ENCODE measurements at regions not wholly inside any gene's neighbourhood (a gene's known extent, or its start where the extent isn't known, plus 50 kb on each side); places are given as distances from the start of the nearest gene placed in this dataset.
"Not testable (repeated sequence)": the region's sequence is repeated elsewhere in the genome, so short reads cannot be mapped to it uniquely, and the experiment has no call there.

DNA sequence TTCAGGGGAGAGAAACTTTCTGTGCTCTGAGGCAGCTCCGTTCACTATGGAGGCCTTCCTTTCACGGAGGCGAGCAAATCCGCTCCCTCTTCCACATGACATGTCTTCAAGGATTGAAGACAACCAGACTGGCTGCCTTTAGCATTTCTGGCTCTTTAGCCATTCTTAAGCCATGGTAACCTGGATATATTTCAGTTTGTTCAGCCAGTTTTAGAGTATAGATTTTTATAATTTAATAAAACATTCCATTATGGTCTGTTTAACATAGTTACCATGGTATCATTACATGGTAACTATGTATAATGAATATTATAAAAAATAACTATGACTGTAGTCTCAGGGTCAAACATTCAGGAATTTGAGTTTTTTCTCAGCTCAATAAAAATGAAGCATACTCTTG lies 54.2 kb upstream of the NFIA start:
- FAIRE-seq: no peak
- no peak for DNase-seq (ENCODE audit: insufficient read length, low spot score)

DNA sequence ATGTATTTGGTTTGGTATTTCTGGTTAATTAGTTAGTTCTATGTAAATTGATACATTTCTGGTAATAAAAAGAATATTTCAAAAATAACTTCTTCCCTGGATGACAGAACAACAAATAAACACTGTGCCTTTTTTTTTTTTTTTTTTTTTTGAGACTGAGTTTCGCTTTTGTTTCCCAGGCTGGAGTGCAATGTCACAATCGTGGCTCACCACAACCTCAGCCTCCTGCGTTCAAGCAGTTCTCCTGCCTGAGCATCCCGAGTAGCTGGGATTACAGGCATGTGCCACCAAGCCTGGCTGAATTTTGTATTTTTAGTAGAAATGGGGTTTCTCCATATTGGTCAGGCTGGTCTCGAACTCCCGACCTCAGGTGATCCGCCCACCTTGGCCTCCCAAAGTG lies 64.3 kb upstream of the NFIA start:
- not testable (repeated sequence) for DNase-seq (ENCODE audit: insufficient read length, low spot score); FAIRE-seq

DNA sequence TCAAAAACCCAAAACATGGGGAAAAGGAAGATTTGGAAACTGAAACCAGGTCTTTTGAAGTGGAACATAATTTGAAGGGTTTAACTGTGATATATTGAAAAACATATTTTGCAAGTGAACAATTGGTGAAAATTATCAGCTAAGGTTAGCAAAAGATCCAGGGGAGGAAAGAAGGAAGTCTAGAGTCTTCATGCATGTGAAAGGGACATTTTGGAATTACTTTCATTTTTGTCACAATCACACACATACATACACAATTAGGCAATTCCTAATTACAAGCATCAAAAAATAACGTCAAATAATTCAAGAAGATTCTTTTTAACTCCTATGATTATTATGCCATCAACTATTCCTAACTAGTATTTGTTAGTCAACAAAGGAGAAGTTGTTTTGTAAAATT lies 64.7 kb upstream of the NFIA start:
- no peak for DNase-seq (ENCODE audit: insufficient read length, low spot score)
- no peak for FAIRE-seq

GRCh38 chr1:61013946-61014667 lies 68.3 kb upstream of the NFIA start:
- DNase-seq (ENCODE audit: insufficient read length, low spot score) (no peak), FAIRE-seq (no peak)

DNA sequence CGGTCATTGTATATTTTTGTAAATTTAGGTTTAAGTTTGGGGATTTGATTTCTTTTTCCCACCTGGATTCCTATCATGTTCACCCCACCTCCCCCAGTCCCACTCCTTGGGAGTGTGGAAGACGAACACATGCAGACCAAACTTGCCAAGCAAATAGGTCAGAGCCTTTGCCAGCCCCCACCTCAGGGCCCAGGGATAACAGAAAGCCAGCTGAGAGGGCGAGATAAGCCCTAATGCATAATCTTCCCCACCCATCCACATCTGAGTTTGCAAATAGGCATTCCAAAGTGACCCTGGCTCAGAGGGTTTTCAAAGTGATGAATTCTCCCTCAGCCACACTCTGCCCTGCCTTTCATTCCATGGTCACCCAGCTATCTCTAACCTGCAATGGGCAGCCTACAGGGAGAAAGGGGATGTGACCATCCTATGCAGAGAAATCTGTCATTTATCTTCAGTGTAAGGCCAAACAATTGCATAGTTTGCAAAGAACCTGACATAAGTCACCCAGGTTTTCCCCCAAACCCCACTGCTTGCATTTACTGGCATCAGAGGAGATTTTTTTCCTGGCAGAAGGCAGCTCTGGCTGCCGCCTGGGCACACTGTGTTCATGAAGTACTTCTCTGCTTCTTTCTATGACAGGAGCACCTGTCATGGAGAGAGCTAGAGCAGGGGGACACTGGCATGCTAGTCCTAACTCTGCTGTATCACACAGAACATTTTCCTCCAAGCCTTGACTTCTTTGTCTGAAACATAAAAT lies 69.0 kb upstream of the NFIA start:
- FAIRE-seq (no peak), DNase-seq (ENCODE audit: insufficient read length, low spot score) (no peak)

- FAIRE-seq: no peak
- DNase-seq (ENCODE audit: insufficient read length, low spot score): no peak
Measured at GRCh38 chr1:61012341-61012761, 70.0 kb upstream of the NFIA start.

- no peak for FAIRE-seq
Measured at GRCh38 chr1:61011561-61012263, 70.6 kb upstream of the NFIA start.

DNA sequence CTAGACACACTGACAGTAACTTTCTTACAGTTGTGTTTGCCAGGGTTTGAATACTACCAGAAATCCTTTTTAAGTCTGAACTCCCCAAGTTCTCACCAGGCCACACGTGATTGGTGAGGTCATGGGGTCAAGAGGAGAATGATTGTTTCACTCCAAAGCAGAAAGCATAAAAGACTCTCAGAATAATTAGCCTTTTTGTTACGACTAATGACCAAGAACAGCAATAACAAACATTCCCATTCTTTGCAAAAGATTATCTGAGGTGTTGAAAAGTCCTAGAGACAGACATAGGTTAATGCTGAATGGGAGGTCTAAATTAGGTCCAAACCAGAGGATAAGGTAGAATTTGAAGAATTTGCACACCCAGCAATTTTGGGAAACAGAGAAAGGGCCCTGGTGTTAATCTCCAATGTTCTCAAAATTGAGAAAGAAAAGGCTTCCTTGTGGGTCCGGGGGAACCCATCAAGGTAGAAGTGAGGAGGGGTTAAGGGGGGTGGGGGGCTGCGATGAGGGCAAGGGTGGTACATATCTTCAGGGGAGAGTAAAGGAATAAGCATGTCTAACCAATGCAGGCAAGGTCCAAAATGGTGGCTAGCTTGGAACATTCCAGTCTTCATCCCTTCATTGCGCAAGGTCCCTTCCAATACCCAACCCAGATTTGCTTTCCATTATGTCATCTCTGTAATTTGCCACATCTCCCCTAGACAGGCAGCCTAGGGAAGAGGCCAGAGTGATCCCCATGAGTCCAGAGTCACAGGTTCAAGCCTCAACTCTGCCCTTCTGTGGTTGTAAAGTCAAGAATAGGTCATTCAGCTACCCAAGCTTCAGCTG lies 74.6 kb upstream of the NFIA start:
- DNase-seq (ENCODE audit: insufficient read length, low spot score) (no peak), FAIRE-seq (no peak)

More at GRCh38 chr1:61011561-61012263, 70.6 kb upstream of the NFIA start:
- DNase-seq (ENCODE audit: insufficient read length, low spot score): no peak

DNA sequence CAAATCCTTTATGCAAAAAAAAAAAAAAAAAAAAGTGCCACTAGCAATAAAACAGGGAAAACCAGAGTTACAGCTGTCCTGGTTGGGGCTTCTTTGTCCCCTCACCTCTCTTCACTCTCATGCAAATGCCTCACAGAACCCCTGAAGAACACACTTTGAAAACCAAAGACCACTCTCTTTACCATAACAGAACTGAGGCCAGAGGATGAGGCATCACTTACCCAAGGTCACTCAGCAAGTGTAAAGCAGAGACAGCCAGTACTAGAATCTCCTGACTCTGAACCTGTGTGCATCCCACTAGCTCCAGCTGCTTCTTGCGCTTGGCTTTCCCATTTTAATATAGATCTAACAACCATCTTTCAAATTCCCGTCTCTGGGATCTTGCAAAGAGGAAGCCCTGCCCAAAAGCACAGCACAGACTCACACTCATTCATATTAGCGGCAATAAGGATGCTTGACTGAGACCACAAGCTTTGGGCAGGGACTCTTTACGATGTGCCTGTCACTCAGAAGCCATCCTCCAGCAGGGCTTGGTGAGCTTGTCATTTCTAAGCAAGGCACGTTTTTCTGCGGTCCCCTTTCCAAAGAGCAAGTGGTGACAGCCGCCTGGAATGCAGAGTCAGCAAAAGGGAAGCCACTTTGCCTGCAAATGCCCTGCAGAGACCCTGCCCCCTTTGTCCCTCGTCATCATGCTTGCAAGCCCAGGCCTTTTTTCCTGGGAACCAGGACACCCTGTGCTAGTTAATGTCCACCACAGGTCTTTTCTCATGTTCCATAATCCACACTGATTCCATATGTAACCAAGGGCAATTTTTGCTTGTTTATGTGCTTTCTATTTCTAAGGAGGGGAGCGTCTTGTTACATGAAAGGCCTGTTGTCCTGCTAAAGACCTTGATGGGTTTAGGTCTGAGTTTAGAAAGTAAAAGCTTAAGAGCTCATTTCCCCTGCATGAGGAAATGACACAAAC lies 76.5 kb upstream of the NFIA start:
- DNase-seq (ENCODE audit: insufficient read length, low spot score) (no peak), FAIRE-seq (no peak)

DNA sequence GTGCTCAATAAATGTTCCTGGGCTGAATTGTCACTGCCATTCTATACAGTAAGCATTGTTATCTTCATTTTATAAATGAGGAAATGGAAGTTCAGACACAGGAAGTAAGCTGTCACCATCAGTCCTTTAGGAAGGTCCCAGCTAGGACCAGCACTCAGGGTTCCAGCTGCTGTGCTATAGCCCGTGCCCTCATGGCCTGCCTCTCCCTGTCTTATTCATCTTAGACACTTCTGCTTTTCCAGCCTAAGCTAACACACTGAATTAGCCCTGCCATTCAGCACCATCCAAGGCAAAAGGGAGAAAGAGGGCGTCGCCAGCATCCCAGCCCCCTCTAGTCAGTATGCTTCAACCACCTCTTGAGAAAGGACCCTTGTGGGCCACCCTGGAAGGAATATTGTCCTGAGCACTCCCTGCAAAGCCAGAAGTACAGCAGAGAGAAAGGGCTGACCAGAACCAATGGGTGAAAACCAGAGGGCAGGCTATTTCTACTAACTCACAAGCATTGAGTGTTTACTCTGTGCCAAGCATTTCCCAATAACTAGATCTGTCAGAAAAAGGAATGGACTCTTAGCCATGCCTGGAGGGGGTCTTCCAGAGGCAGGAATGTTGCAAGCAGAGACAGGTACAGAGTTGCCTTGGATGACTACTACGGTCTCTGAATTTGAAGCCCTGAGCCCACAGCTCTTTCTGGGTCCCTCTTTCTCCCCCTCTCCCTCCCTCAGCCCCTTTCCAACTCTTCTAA lies 77.9 kb upstream of the NFIA start:
- no peak for DNase-seq (ENCODE audit: insufficient read length, low spot score)

GRCh38 chr1:61000327-61000726 lies 82.0 kb upstream of the NFIA start:
- FAIRE-seq (no peak), DNase-seq (ENCODE audit: insufficient read length, low spot score) (no peak)

More for the DNA sequence above, 77.9 kb upstream of the NFIA start:
- no peak for FAIRE-seq

DNA sequence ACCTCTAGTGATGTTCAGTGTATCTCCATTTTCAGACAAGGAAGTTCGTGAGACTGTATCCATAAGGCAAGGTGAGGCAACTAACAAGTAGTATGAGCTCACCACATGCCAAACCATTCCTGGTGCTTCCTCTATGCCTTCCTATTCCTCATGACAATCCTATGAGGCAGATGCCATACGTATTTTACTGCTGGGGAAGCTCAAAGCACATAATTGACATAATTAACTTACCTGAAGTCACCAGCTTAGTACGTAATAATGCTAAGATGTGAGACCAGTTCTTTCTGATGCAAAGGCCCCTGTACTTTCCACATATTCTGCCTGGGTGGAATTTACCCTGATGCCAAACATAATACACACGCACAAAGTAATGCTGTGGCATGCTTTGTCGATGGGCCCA lies 83.6 kb upstream of the NFIA start:
- FAIRE-seq: no peak
- no peak for DNase-seq (ENCODE audit: insufficient read length, low spot score)

GRCh38 chr1:60994828-60995492 lies 87.4 kb upstream of the NFIA start:
- DNase-seq (ENCODE audit: insufficient read length, low spot score): no peak
- no peak for FAIRE-seq

DNA sequence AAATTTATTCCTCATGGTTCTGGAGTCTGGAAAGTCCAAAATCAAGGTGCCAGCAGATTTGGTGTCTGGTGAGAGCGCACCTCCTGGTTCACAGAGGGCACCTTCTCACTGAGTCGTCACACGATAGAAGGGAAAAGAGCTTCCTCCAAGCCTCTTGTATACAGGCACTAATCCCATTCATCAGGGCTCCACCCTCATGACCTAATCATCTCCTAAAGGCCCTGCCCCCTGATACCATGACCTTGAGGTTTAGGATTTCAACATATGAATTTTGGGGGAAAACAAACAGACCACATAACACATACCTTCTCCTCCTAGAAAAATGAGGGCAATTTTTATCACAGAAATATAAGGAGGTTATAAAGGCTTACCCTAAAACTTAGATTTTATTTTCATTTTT lies 88.0 kb upstream of the NFIA start:
- FAIRE-seq: no peak
- no peak for DNase-seq (ENCODE audit: insufficient read length, low spot score)

GRCh38 chr1:60992165-60992564 lies 90.2 kb upstream of the NFIA start:
- FAIRE-seq: no peak

DNA sequence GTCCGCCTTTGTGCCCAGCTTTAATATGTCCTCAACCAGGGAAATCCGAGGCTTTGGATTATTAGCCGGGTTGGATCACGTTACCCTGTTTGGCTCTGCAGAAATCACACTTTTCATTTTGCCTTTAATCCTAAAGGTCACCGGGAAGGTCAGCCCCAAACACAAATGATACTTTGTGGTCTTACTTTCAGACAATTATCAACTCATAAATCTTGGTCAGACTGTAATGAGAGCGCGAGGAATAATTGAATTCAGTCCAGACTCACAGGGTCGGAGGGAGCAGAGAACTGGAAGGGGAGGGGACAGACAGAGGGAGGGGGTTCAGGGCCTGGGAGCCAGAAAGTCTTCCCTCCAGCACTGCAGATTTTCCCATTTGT lies 91.7 kb upstream of the NFIA start:
- FAIRE-seq (no peak), DNase-seq (ENCODE audit: insufficient read length, low spot score) (no peak)

More at GRCh38 chr1:60992165-60992564, 90.2 kb upstream of the NFIA start:
- DNase-seq (ENCODE audit: insufficient read length, low spot score): no peak

DNA sequence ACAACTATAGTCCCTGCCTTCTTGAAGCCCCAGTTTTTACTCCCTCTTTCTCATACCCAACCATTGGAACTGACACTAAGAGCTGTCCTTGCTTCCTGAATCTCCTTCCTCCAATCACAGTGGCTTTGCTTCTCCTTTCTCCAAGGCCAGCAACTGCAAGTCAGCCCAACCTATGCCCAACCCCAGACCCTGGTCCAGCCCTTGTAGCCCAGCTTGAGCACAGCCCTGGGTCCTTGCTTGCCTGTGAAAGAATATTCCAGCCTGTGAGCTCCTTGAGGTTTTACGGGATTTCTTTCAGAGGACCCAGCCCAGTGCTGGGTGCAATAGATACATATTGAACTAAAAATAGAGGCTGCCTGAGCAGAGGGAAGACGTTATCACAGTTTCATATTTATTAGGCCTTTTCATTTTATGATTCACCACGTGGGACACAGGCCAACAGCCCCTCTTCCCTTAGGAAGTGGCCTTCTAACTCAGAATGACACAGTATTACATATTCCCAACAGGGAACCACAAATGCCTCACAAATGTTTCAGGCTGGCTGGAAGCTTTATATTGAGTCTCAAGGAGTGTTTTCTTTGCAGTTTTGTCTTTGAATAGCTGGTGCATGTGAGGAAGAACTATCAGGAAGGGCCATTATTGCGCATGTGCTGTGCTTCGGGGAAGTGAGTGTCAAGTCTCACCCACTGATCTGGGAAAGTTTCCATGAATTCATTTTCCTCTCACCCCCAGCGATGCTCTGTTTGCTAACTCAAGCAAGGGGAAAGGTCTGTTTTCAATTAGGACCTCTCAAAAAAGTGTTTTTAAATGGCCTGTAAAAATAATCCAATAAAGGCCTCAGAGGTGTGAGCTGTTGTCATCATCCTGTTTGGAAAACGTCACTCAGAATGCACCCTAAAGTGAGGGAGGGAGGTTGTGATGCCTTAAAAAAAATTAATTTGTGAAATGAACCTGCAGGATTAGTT lies 92.3 kb upstream of the NFIA start:
- FAIRE-seq (no peak), DNase-seq (ENCODE audit: insufficient read length, low spot score) (no peak)

Measured in GM19239 (cell line).